B cell (primary cell): ENCODE measurements at regions not wholly inside any gene's neighbourhood (a gene's known extent, or its start where the extent isn't known, plus 50 kb on each side); places are given as distances from the start of the nearest gene placed in this dataset.

Source experiments
- CTCF ChIP-seq: fragments of 200-600 bp; IDR thresholded peaks from one replicate; pipeline ENCODE4 v1.8.0; 2022; ENCODE audit warnings: antibody characterized with exemption, mild to moderate bottlenecking
- EZH2 ChIP-seq: IDR thresholded peaks from 2 replicates; pipeline ENCODE4 v1.6.1; 2012; ENCODE audit warnings: borderline replicate concordance, low read depth, mild to moderate bottlenecking, moderate library complexity, low read length; ENCODE audit not compliant: insufficient read depth, poor library complexity, severe bottlenecking

- TF ChIP-seq CTCF, result no peak
- no peak for TF ChIP-seq EZH2
Measured at GRCh38 chr3:25019506-25019905, 408.6 kb upstream of the RARB start.
